ENCODE measurements at regions not wholly inside any gene's neighbourhood (a gene's known extent, or its start where the extent isn't known, plus 50 kb on each side); places are given as distances from the start of the nearest gene placed in this dataset.

DNA sequence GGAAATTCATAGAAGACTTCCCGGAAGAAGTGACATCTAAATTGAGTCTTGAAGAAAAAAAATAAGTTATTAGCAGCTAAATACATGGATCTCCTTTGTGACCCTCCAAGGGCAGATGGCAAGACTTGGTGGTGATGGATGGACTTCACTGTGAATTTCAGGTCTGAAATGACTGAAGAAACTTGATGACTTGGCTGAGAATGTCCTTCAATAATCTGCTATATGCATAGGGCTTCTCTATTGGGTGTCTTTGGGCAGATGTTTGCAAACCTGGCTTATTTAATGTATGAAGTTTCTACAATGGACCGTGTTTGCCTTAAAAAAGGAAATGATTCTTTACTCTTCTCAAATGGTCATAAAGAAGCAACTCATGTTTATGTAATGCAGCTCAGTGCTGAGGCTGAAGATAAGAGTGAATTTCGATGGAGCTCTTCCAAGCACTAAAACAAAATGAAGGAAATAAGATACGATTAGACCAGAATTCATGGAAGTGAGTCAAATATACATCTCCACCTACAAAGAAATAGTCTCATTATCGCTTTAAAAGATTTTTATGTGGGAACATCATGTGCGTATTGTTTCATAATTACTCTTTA, 116.6 kb upstream of the WDR11 start:
- no peak for TF ChIP-seq CTCF (IDR thresholded peaks at IDR 0.05)
- TF ChIP-seq EP300 (IDR thresholded peaks at IDR 0.05; ENCODE audit: low read depth): no peak
- TF ChIP-seq POLR2A (IDR thresholded peaks at IDR 0.05): no peak
